ENCODE measurements at regions not wholly inside any gene's neighbourhood (a gene's known extent, or its start where the extent isn't known, plus 50 kb on each side); places are given as distances from the start of the nearest gene placed in this dataset.

GRCh38 chr4:187179086-187180058, 455.7 kb upstream of the FAT1 start:
- no peaks in the 10 kb centered on the region for H3K4me1 ChIP-seq
- WGBS (ENCODE audit: insufficient coverage, low coverage, low lambda C conversion rate, missing lambda C conversion rate): 43% methylated on average over 10 of the region's 10 CpGs
- DNase-seq (no peak), ATAC-seq (no peak)
- H3K9me3 ChIP-seq: no peaks in the 10 kb centered on the region
- intact Hi-C loops (cut with DNase I): no loop called here
- no peak overlapping the region for H3K27ac ChIP-seq
- no peaks in the 10 kb centered on the region for H3K27me3 ChIP-seq
- no peak overlapping the region for H3K4me3 ChIP-seq
- no peaks in the 10 kb centered on the region for H3K36me3 ChIP-seq
- TF ChIP-seq CTCF (IDR thresholded peaks at IDR 0.05): no peak
- no peak for TF ChIP-seq POLR2A (IDR thresholded peaks at IDR 0.05)

GRCh38 chr4:187181054-187181453, 457.4 kb upstream of the FAT1 start:
- no peaks in the 10 kb centered on the region for H3K36me3 ChIP-seq
- H3K27ac ChIP-seq: no peak overlapping the region
- ATAC-seq (no peak), DNase-seq (no peak)
- no peaks in the 10 kb centered on the region for H3K9me3 ChIP-seq
- intact Hi-C loops (cut with DNase I): no loop called here
- 27% methylated on average over 6 of the region's 6 CpGs for WGBS (ENCODE audit: insufficient coverage, low coverage, low lambda C conversion rate, missing lambda C conversion rate)
- no peak overlapping the region for H3K4me3 ChIP-seq
- no peaks in the 10 kb centered on the region for H3K4me1 ChIP-seq
- H3K27me3 ChIP-seq: no peaks in the 10 kb centered on the region
- TF ChIP-seq POLR2A (IDR thresholded peaks at IDR 0.05): no peak
- no peak for TF ChIP-seq CTCF (IDR thresholded peaks at IDR 0.05)

GRCh38 chr4:187183346-187183745, 459.7 kb upstream of the FAT1 start:
- 69% methylated on average over 9 of the region's 9 CpGs for WGBS (ENCODE audit: insufficient coverage, low coverage, low lambda C conversion rate, missing lambda C conversion rate)
- Histone ChIP-seq H3K36me3 (no peaks in the 10 kb centered on the region), H3K27ac (no peak overlapping the region), H3K9me3 (no peaks in the 10 kb centered on the region), H3K4me3 (no peak overlapping the region), H3K4me1 (no peaks in the 10 kb centered on the region), H3K27me3 (no peaks in the 10 kb centered on the region)
- no peak for DNase-seq
- no peak for ATAC-seq
- TF ChIP-seq CTCF (IDR thresholded peaks at IDR 0.05) (no peak), POLR2A (IDR thresholded peaks at IDR 0.05) (no peak)
- intact Hi-C loops (cut with DNase I): no loop called here

GRCh38 chr4:187183826-187184225, 460.2 kb upstream of the FAT1 start:
- Histone ChIP-seq H3K4me1 (no peaks in the 10 kb centered on the region), H3K4me3 (no peak overlapping the region), H3K9me3 (no peaks in the 10 kb centered on the region), H3K27me3 (no peaks in the 10 kb centered on the region), H3K27ac (no peak overlapping the region), H3K36me3 (no peaks in the 10 kb centered on the region)
- TF ChIP-seq CTCF (IDR thresholded peaks at IDR 0.05) (no peak), POLR2A (IDR thresholded peaks at IDR 0.05) (no peak)
- intact Hi-C loops (cut with DNase I): no loop called here
- ATAC-seq (no peak), DNase-seq (no peak)
- 34% methylated on average over 2 of the region's 2 CpGs for WGBS (ENCODE audit: insufficient coverage, low coverage, low lambda C conversion rate, missing lambda C conversion rate)
